Stimulated activated CD4-positive, alpha-beta T cell treated with anti-CD3 and anti-CD28 coated beads, TNF-alpha, amount 100 ng/mL, for 48 hours (primary cell): ENCODE measurements at regions not wholly inside any gene's neighbourhood (a gene's known extent, or its start where the extent isn't known, plus 50 kb on each side); places are given as distances from the start of the nearest gene placed in this dataset.

ENCODE experiments used
- DNase-seq, 3 donors: peaks; one replicate each; pipeline ENCODE4 v3.0.0-alpha.2; 2020; ENCODE audit warnings: low read depth in 3 of 3

GRCh38 chr15:66832664-66833063, 130.6 kb downstream of the SMAD6 start:
- DNase-seq: no peak

GRCh38 chr15:66833371-66833770, 131.3 kb downstream of the SMAD6 start:
- DNase-seq: no peak

- no peak for DNase-seq
These were observed 131.8 kb downstream of the SMAD6 start for GRCh38 chr15:66833803-66834202.

- DNase-seq: no peak
These were observed 133.1 kb downstream of the SMAD6 start for GRCh38 chr15:66834881-66835878.

- DNase-seq: no peak
These were observed 134.4 kb downstream of the SMAD6 start for GRCh38 chr15:66836231-66837030.

- no peak for DNase-seq
These were observed 136.2 kb downstream of the SMAD6 start for GRCh38 chr15:66838202-66838601.

- no peak for DNase-seq
These were observed 136.7 kb downstream of the SMAD6 start for GRCh38 chr15:66838671-66839239.

- no peak for DNase-seq
These were observed 137.6 kb downstream of the SMAD6 start for GRCh38 chr15:66839506-66840112.

- no peak for DNase-seq
These were observed 138.8 kb downstream of the SMAD6 start for GRCh38 chr15:66840615-66841390.

- DNase-seq: no peak
These were observed 140.1 kb downstream of the SMAD6 start for GRCh38 chr15:66841953-66842681.

- no peak for DNase-seq
These were observed 140.8 kb downstream of the SMAD6 start for GRCh38 chr15:66842710-66843441.

GRCh38 chr15:66843581-66843980, 141.5 kb downstream of the SMAD6 start:
- DNase-seq: no peak

- no peak for DNase-seq
These were observed 142.2 kb downstream of the SMAD6 start for GRCh38 chr15:66844041-66844746.

- DNase-seq: no peak
These were observed 142.7 kb downstream of the SMAD6 start for GRCh38 chr15:66844747-66845145.

GRCh38 chr15:66845266-66845785, 143.3 kb downstream of the SMAD6 start:
- no peak for DNase-seq

GRCh38 chr15:66846031-66846430, 144.0 kb downstream of the SMAD6 start:
- DNase-seq: no peak

GRCh38 chr15:66846811-66847210, 144.8 kb downstream of the SMAD6 start:
- DNase-seq: no peak

GRCh38 chr15:66847565-66847991, 145.5 kb downstream of the SMAD6 start:
- no peak for DNase-seq

GRCh38 chr15:66848116-66848515, 146.1 kb downstream of the SMAD6 start:
- DNase-seq: no peak
